ENCODE measurements at regions not wholly inside any gene's neighbourhood (a gene's known extent, or its start where the extent isn't known, plus 50 kb on each side); places are given as distances from the start of the nearest gene placed in this dataset.

GRCh38 chr6:120604510-120604909 lies 729.8 kb downstream of the TBC1D32 start:
- no peak for TF ChIP-seq CTCF (IDR thresholded peaks at IDR 0.05)
- TF ChIP-seq MAX (CRISPR knock-in tag; IDR thresholded peaks at IDR 0.05) = no peak
- no peak for TF ChIP-seq ZNF512 (CRISPR knock-in tag; IDR thresholded peaks at IDR 0.05; ENCODE audit: borderline replicate concordance)
- TF ChIP-seq NR3C1 (CRISPR knock-in tag; conservative IDR thresholded peaks at IDR 0.05; ENCODE audit: low read depth) = no peak
